ENCODE measurements at regions not wholly inside any gene's neighbourhood (a gene's known extent, or its start where the extent isn't known, plus 50 kb on each side); places are given as distances from the start of the nearest gene placed in this dataset.

GRCh38 chr17:34782271-34782670 lies 179.0 kb downstream of the CCT6B start:
- H3K4me3 ChIP-seq (replicated peaks in 1 of 3): no peak overlapping the region
- no peaks in the 10 kb centered on the region for H3K9me3 ChIP-seq
- H3K27me3 ChIP-seq: no peaks in the 10 kb centered on the region
- no peaks in the 10 kb centered on the region for H3K4me1 ChIP-seq
- H3K36me3 ChIP-seq: no peaks in the 10 kb centered on the region
- intact Hi-C loops (cut with DNase I): no loop called here
- DNase-seq: no peak
- H3K27ac ChIP-seq: no peak overlapping the region
- 74 to 92% methylated on average over 6 of the region's 6 CpGs for WGBS, 2 donors
- TF ChIP-seq, protein P1, sequence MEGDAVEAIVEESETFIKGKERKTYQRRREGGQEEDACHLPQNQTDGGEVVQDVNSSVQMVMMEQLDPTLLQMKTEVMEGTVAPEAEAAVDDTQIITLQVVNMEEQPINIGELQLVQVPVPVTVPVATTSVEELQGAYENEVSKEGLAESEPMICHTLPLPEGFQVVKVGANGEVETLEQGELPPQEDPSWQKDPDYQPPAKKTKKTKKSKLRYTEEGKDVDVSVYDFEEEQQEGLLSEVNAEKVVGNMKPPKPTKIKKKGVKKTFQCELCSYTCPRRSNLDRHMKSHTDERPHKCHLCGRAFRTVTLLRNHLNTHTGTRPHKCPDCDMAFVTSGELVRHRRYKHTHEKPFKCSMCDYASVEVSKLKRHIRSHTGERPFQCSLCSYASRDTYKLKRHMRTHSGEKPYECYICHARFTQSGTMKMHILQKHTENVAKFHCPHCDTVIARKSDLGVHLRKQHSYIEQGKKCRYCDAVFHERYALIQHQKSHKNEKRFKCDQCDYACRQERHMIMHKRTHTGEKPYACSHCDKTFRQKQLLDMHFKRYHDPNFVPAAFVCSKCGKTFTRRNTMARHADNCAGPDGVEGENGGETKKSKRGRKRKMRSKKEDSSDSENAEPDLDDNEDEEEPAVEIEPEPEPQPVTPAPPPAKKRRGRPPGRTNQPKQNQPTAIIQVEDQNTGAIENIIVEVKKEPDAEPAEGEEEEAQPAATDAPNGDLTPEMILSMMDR (IDR thresholded peaks at IDR 0.05): no peak
- no peak for TF ChIP-seq POLR2A (IDR thresholded peaks at IDR 0.05)

DNA sequence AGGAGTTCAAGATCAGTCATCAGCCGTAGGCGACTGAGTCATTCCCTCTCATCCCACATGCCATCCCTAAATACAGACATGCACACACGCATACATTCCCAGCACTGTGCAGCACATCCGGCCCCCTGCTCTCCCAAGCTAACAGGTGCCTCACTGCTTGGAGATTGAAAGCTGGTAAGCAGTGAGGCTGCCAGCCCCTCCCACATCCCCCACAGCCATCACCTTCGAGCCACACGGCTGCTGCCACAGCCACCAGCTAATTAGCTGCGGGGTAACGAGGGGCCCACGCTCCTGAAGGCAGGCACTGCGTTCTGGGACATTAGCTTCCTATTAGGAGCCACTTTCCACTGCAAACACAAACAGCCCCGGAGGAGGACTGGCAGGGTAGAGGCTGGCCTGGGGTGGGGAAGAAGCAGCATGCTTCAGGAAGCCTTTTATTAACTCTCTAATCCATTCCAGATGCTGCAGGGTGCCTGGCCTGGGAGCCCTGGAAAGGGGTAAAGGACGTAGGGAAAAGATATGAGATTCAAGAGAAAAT lies 179.6 kb downstream of the CCT6B start:
- H3K27me3 ChIP-seq: no peaks in the 10 kb centered on the region
- TF ChIP-seq, protein P1 (IDR thresholded peaks at IDR 0.05): no peak
- TF ChIP-seq POLR2A (IDR thresholded peaks at IDR 0.05): no peak
- no peak overlapping the region for H3K27ac ChIP-seq
- H3K4me3 ChIP-seq (replicated peaks in 1 of 3): no peak overlapping the region
- WGBS, 2 donors: 38 to 42% methylated on average over 12 of the region's 12 CpGs
- H3K4me1 ChIP-seq: no peaks in the 10 kb centered on the region
- intact Hi-C loops (cut with DNase I): no loop called here
- H3K36me3 ChIP-seq: no peaks in the 10 kb centered on the region
- no peaks in the 10 kb centered on the region for H3K9me3 ChIP-seq
- DNase-seq: no peak

GRCh38 chr17:34781071-34781470 lies 180.2 kb downstream of the CCT6B start:
- Histone ChIP-seq H3K4me1 (no peaks in the 10 kb centered on the region), H3K27ac (no peak overlapping the region), H3K9me3 (no peaks in the 10 kb centered on the region), H3K4me3 (replicated peaks in 1 of 3) (no peak overlapping the region), H3K27me3 (no peaks in the 10 kb centered on the region), H3K36me3 (no peaks in the 10 kb centered on the region)
- intact Hi-C loops (cut with DNase I): no loop called here
- 67 to 86% methylated on average over 3 of the region's 3 CpGs for WGBS, 2 donors
- TF ChIP-seq, protein P1 (IDR thresholded peaks at IDR 0.05): no peak
- TF ChIP-seq POLR2A (IDR thresholded peaks at IDR 0.05): no peak
- DNase-seq: no peak

GRCh38 chr17:34780438-34780837 lies 180.8 kb downstream of the CCT6B start:
- H3K27me3 ChIP-seq: no peaks in the 10 kb centered on the region
- H3K4me1 ChIP-seq: no peaks in the 10 kb centered on the region
- no peak overlapping the region for H3K4me3 ChIP-seq (replicated peaks in 1 of 3)
- no peak for TF ChIP-seq POLR2A (IDR thresholded peaks at IDR 0.05)
- H3K9me3 ChIP-seq: no peaks in the 10 kb centered on the region
- no peak overlapping the region for H3K27ac ChIP-seq
- no peaks in the 10 kb centered on the region for H3K36me3 ChIP-seq
- intact Hi-C loops (cut with DNase I): no loop called here
- no peak for DNase-seq
- 83 to 100% methylated on average over 2 to 3 of the region's 3 CpGs for WGBS, 2 donors

DNA sequence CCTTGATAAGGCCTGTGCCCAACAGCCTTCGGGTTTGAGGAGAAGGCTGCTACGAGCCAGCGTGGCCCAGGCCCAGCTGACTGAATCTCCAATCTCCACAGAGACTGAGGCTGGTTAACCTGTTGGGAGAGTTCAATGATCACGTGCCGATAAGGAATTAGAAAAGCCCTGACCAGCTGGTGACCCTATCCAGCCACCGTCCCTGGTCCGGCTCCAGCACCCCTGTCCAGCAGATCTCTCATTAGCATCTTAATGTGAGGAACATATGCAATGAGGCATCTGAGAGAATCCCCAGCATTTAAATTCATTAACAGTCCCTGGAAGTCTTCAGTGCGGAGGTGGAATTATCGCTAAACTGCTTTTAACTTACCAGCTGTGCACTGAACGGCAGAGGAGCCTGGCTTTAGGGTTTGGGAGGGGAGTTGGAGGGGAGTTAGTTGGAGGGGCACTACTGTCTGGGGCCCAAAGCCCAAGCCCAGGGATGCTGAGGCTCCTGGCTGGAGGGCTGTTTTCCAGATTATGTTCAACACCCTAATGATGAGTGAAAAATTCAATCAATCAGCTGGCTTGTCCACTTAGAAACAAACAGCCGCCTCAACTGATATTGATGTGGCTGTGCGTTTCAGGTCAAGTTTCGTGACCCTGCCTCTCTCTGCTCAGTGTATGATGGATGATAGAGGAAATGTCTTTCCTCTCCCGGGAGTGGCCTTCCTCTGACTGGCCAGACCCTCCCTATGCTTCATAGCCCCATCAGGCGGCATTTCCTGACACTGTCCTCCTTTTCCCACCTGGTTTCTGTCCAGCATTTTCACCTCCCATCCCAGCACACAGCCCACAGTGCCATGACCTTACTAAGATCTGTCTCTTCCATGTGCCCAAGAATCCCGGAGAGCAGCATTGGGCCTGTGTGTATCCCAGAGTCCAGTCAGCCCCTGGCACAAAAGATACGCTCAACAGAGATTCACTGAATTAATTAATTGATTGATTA lies 184.5 kb downstream of the CCT6B start:
- DNase-seq: no peak

More for the DNA sequence above, 184.5 kb downstream of the CCT6B start:
- Histone ChIP-seq H3K4me1 (no peaks in the 10 kb centered on the region), H3K4me3 (replicated peaks in 1 of 3) (no peak overlapping the region), H3K36me3 (no peaks in the 10 kb centered on the region), H3K27me3 (no peaks in the 10 kb centered on the region), H3K9me3 (no peaks in the 10 kb centered on the region), H3K27ac (no peak overlapping the region)
- TF ChIP-seq, protein P1 (IDR thresholded peaks at IDR 0.05): no peak
- TF ChIP-seq POLR2A (IDR thresholded peaks at IDR 0.05): no peak
- intact Hi-C loops (cut with DNase I): no loop called here
- 69 to 70% methylated on average over 17 of the region's 17 CpGs for WGBS, 2 donors

Data from thyroid gland (tissue), 4 donors.